KMS-11 (cell line): ENCODE measurements at regions not wholly inside any gene's neighbourhood (a gene's known extent, or its start where the extent isn't known, plus 50 kb on each side); places are given as distances from the start of the nearest gene placed in this dataset.

ENCODE experiments used
- H2AFZ ChIP-seq: fragments of 200-600 bp; sonication (generic); 2 replicates; pipeline ENCODE4 v1.6.1; 2016; ENCODE audit warnings: antibody characterized with exemption, mixed run types, low read depth
- H3K27ac ChIP-seq: fragments of 200-600 bp; sonication (generic); 2 replicates; pipeline ENCODE4 v1.6.1; 2016; ENCODE audit warnings: mild to moderate bottlenecking, mixed run types
- H3K27me3 ChIP-seq: fragments of 200-600 bp; sonication (generic); 2 replicates; pipeline ENCODE4 v1.6.1; 2017; ENCODE audit warnings: mild to moderate bottlenecking, low read depth, mixed run types, moderate library complexity; ENCODE audit not compliant: insufficient read depth
- H3K36me3 ChIP-seq: fragments of 200-600 bp; sonication (generic); 2 replicates; pipeline ENCODE4 v1.6.1; 2017; ENCODE audit warnings: mild to moderate bottlenecking, mixed run types; ENCODE audit not compliant: insufficient read depth
- H3K4me1 ChIP-seq: fragments of 200-600 bp; sonication (generic); 2 replicates; pipeline ENCODE4 v1.6.1; 2016; ENCODE audit warnings: mild to moderate bottlenecking, low read depth, mixed run types; ENCODE audit not compliant: poor library complexity, severe bottlenecking
- H3K4me2 ChIP-seq: fragments of 200-600 bp; sonication (generic); 2 replicates; pipeline ENCODE4 v1.7.0; 2016; ENCODE audit warnings: mild to moderate bottlenecking, mixed run types
- H3K4me3 ChIP-seq: fragments of 200-600 bp; sonication (generic); IDR thresholded peaks from 2 replicates; pipeline ENCODE4 v1.6.1; 2017; ENCODE audit warnings: low read depth, low read length, mixed read lengths; ENCODE audit not compliant: insufficient read depth
- H3K79me2 ChIP-seq: fragments of 200-600 bp; sonication (generic); 2 replicates; pipeline ENCODE4 v1.6.1; 2016; ENCODE audit warnings: low read depth, mixed run types; ENCODE audit not compliant: insufficient read depth
- H3K9ac ChIP-seq: fragments of 200-600 bp; sonication (generic); 2 replicates; pipeline ENCODE4 v1.6.1; 2016; ENCODE audit warnings: mild to moderate bottlenecking, mixed run types
- H4K20me1 ChIP-seq: fragments of 200-600 bp; sonication (generic); 2 replicates; pipeline ENCODE4 v1.6.1; 2016; ENCODE audit warnings: mild to moderate bottlenecking, mixed run types; ENCODE audit not compliant: insufficient read depth
- TF ChIP-seq, protein P1 (sequence below): fragments of 200-600 bp; sonication (generic); conservative IDR thresholded peaks from 2 replicates; pipeline ENCODE4 v1.6.1; 2017; ENCODE audit warnings: low read depth, mild to moderate bottlenecking, antibody characterized with exemption, low read length, moderate library complexity, mixed read lengths

DNA sequence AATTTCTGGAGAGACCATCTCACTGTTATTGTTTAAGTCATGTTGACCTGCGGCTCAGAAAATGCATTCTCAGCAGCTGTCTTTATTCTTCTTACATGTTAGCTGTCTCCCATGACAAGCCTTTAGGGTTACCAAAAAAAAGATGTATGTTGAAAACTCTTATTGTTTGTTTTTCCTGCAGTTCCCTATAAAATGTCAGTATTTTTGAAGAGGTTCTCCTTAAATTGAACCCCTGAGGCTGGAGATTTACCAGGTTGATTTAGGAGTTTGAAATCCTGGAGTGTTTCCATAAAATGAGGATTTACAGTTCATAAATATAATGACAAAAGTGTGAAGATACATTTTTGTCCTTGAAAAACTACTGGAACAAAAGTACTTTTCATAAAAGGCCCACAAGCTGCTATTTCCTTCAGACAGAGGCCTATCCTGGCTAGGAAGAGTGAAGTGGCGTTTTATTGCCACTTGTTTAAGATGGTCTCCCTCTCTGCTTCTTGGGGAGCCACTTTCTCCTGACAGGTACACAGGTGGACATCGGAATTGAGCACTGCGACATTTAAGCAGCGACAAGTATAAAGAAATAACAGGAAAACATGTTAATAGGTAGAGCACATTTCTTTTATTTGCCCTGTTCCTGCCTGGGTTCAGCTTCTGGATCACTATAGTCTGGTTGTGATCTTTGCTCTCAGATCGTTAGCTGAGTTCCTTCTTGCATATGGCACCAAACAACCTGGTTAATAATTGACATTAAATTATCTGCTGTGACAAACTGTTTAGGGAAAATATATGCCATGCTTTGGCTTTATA, 344.8 kb upstream of the RPS23 start:
- Histone ChIP-seq H3K27ac (no peak overlapping the region), H3K79me2 (no peaks in the 10 kb centered on the region), H3K27me3 (no peaks in the 10 kb centered on the region), H4K20me1 (no peaks in the 10 kb centered on the region), H3K4me2 (no peak overlapping the region), H2AFZ (no peak overlapping the region), H3K4me3 (no peak overlapping the region), H3K4me1 (peaks cover 64% of the 10 kb centered on the region), H3K36me3 (no peaks in the 10 kb centered on the region), H3K9ac (no peak overlapping the region)
- TF ChIP-seq, protein P1, sequence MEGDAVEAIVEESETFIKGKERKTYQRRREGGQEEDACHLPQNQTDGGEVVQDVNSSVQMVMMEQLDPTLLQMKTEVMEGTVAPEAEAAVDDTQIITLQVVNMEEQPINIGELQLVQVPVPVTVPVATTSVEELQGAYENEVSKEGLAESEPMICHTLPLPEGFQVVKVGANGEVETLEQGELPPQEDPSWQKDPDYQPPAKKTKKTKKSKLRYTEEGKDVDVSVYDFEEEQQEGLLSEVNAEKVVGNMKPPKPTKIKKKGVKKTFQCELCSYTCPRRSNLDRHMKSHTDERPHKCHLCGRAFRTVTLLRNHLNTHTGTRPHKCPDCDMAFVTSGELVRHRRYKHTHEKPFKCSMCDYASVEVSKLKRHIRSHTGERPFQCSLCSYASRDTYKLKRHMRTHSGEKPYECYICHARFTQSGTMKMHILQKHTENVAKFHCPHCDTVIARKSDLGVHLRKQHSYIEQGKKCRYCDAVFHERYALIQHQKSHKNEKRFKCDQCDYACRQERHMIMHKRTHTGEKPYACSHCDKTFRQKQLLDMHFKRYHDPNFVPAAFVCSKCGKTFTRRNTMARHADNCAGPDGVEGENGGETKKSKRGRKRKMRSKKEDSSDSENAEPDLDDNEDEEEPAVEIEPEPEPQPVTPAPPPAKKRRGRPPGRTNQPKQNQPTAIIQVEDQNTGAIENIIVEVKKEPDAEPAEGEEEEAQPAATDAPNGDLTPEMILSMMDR = no peak

DNA sequence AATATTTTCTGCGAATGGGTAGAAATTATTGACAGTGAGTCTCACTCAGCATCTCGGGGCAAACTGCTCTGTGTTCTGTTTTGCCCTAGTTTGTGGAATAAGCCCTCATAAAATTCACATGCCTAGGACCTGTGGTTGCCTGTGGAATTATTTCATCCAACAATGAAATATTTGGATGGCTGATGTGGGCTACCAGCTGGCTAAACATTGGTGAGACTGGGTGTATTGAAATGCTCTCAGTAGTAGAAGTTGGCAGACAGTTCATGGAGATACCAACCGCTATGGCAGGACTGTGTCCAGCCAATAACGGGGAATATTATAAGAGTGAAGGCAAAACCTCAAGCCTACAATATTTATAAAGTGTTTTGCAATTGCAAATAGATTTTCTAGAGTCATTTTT, 344.1 kb upstream of the RPS23 start:
- H3K27ac ChIP-seq = no peak overlapping the region
- H4K20me1 ChIP-seq = no peaks in the 10 kb centered on the region
- no peak overlapping the region for H3K9ac ChIP-seq
- H3K27me3 ChIP-seq = no peaks in the 10 kb centered on the region
- H3K4me1 ChIP-seq = peaks cover 57% of the 10 kb centered on the region
- no peaks in the 10 kb centered on the region for H3K79me2 ChIP-seq
- no peaks in the 10 kb centered on the region for H3K36me3 ChIP-seq
- no peak overlapping the region for H2AFZ ChIP-seq
- TF ChIP-seq, protein P1 = no peak
- H3K4me3 ChIP-seq = no peak overlapping the region
- H3K4me2 ChIP-seq = no peak overlapping the region

DNA sequence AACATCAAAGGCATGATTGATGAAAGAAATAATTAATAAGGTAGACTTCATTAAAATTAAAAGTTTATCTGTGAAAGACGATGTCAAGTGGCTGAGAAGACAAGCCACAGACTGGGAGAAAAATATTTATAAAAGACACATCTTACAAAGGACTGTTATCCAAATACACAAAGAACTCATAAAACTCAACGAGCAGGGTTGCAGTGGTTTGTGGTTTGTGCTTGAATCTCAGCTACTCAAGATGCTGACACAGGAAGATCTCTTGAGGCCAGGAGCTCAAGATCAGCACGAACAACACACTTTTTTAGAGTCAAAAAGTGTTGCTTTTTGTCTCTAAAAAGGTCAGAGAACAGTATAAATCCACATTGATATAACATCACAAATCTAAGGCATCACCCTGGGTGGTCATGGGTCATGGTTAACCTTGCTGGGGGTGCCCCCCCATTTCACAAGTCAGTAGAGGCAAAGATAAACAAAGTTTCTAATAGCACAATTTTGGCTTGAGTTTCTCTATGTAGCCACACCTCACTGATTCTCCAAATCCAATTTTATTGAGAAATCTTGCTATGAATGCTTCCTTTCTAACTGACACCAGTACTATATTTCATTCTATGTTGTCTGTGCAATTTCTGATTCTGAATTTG, 342.9 kb upstream of the RPS23 start:
- TF ChIP-seq, protein P1 = no peak
- no peak overlapping the region for H3K4me3 ChIP-seq
- H3K4me1 ChIP-seq = peaks cover 48% of the 10 kb centered on the region
- H3K4me2 ChIP-seq = peak overlapping the region; percentile 89
- no peaks in the 10 kb centered on the region for H3K36me3 ChIP-seq
- H3K9ac ChIP-seq = peak overlapping the region; percentile 37; the same call in 1 of the 2 replicates
- H4K20me1 ChIP-seq = no peaks in the 10 kb centered on the region
- H3K27me3 ChIP-seq = no peaks in the 10 kb centered on the region
- peak overlapping the region; percentile 72 for H2AFZ ChIP-seq
- peak overlapping the region; percentile 79 for H3K27ac ChIP-seq
- no peaks in the 10 kb centered on the region for H3K79me2 ChIP-seq

DNA sequence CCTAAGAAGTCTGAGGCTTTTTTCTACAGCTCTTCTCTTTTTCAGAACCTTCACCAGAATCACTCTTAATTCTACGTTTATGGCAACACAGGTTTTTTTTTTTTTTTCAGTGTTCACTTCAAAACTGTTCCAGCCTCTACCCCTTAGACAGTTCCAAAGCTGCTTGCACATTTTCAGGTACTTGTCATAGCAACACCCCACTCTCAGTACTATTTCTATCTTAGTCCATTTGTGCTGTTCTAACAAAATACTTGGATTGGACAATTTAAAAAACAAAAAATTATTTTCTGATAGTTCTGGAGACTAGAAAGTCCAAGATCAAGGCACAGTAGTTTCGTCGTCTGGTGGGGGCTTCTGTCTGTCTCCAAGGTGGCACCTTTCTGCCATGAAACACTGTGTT, 340.9 kb upstream of the RPS23 start:
- TF ChIP-seq, protein P1 = no peak
- no peak overlapping the region; the same call in 1 of the 2 replicates for H2AFZ ChIP-seq
- no peak overlapping the region for H3K4me3 ChIP-seq
- no peaks in the 10 kb centered on the region for H3K79me2 ChIP-seq
- H4K20me1 ChIP-seq = no peaks in the 10 kb centered on the region
- H3K27ac ChIP-seq = no peak overlapping the region
- no peaks in the 10 kb centered on the region for H3K36me3 ChIP-seq
- H3K4me1 ChIP-seq = peaks cover 48% of the 10 kb centered on the region
- no peaks in the 10 kb centered on the region for H3K27me3 ChIP-seq
- H3K9ac ChIP-seq = no peak overlapping the region
- peak overlapping the region; percentile 10 for H3K4me2 ChIP-seq
